Omental fat pad (tissue), 3 donors: ENCODE measurements at regions not wholly inside any gene's neighbourhood (a gene's known extent, or its start where the extent isn't known, plus 50 kb on each side); places are given as distances from the start of the nearest gene placed in this dataset.

ENCODE experiments used
- ATAC-seq: fragments of 150-250 bp; one replicate; pipeline ENCODE4 v1.9.1; 2016; ENCODE audit warnings: mild to moderate bottlenecking, moderate library complexity; ENCODE audit not compliant: low FRiP score
- DNase-seq: peaks from one replicate; pipeline ENCODE4 v3.0.0-alpha.2; 2019; ENCODE audit warnings: low spot score
- CTCF ChIP-seq, 3 donors: fragments of 450-650 bp; IDR thresholded peaks; one replicate each; pipeline ENCODE4 v1.5.1; 2016 to 2017; ENCODE audit warnings: antibody characterized with exemption in 3 of 3, mild to moderate bottlenecking in 3 of 3, moderate library complexity in 2 of 3

GRCh38 chr3:174397848-174398247, 461.3 kb upstream of the NAALADL2 start:
- ATAC-seq (no peak), DNase-seq (no peak)
- TF ChIP-seq CTCF (IDR thresholded peaks at IDR 0.05): no peak

GRCh38 chr3:174398761-174399160, 460.4 kb upstream of the NAALADL2 start:
- DNase-seq (no peak), ATAC-seq (no peak)
- no peak for TF ChIP-seq CTCF (IDR thresholded peaks at IDR 0.05)

DNA sequence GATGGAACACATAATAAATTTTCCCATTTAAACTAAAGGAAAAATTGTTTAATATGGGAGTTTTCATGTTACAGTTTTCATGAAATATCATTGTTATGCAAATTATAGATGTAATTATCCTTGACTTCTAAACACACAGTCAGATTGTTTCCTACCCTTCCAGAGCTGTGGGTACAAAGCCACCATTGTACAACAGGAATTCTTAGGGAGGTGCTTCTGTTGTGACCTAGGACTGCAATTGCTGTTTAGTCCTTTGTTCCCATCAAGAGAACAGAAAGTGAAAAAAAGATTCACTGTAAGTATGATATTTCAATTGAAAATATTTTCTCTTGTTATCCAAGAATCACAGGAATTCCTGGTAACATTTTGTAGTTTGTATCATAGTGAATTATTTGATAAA, 455.3 kb upstream of the NAALADL2 start:
- no peak for TF ChIP-seq CTCF (IDR thresholded peaks at IDR 0.05)
- ATAC-seq: no peak

GRCh38 chr3:174408310-174408709, 450.8 kb upstream of the NAALADL2 start:
- no peak for ATAC-seq
- TF ChIP-seq CTCF (IDR thresholded peaks at IDR 0.05): no peak
- no peak for DNase-seq

More for the DNA sequence above, 455.3 kb upstream of the NAALADL2 start:
- DNase-seq: no peak

GRCh38 chr3:174409086-174409743, 449.9 kb upstream of the NAALADL2 start:
- ATAC-seq (no peak), DNase-seq (no peak)
- no peak for TF ChIP-seq CTCF (IDR thresholded peaks at IDR 0.05)

- TF ChIP-seq CTCF (IDR thresholded peaks at IDR 0.05): no peak
- DNase-seq (no peak), ATAC-seq (no peak)
Observed at GRCh38 chr3:174413062-174413912, 445.8 kb upstream of the NAALADL2 start.

DNA sequence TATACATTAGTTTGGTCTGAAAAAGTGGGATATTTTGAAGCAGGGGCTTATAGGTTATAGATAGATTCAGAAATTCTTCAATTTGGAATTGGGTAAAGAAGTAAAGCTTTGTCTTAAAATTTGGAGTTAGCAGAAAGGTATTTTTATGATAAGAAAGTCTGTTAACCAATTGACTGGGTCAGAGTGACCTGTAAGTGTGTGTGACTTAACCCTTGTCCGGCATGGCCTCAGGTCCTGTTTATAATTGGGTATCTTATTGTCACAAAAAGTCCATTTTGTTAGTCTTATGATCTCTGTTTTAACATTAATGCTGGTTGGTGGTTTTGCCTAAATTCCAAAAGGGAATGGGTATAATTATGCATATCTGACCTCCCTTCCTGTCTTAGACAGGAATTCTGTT, 444.2 kb upstream of the NAALADL2 start:
- TF ChIP-seq CTCF (IDR thresholded peaks at IDR 0.05): no peak
- no peak for DNase-seq
- no peak for ATAC-seq
